ENCODE measurements at regions not wholly inside any gene's neighbourhood (a gene's known extent, or its start where the extent isn't known, plus 50 kb on each side); places are given as distances from the start of the nearest gene placed in this dataset.
A peak's percentile ranks its signal among the peaks of the same experiment; 100 is the strongest.
"Not testable (repeated sequence)": the region's sequence is repeated elsewhere in the genome, so short reads cannot be mapped to it uniquely, and the experiment has no call there.

DNA sequence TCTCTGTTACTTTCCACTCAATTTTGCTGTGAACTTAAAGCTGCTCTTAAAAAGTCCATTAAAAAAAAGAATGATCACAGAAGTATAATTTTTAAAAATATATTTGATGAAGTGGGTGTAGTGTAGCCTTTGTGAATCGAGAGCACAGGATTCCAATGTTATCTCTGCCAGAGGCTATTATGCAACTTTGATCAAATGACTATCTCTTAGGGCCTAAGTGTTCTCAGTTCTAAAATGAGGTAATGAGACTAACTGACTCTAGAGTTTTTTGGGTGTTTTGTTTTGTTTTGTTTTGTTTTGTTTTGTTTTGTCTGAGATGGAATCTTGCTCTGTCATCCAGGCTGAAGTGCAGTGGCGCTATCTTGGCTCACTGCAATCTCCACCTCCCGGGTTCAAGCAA lies 147.5 kb downstream of the FAM72C start:
- H3K36me3 ChIP-seq (ENCODE audit: control insufficient read depth in 4 of 4, insufficient read depth in 4 of 4, low read length in 3 of 4); CTCF ChIA-PET; H3K9me3 ChIP-seq (ENCODE audit: control extremely low read depth in 1 of 5, control insufficient read depth in 4 of 5, insufficient read depth in 2 of 5, low read depth in 1 of 5, low read length in 4 of 5); POLR2A ChIA-PET; H3K4me1 ChIP-seq (ENCODE audit: control extremely low read depth in 1 of 4, control insufficient read depth in 4 of 4, insufficient read depth in 4 of 4, low read length in 3 of 4); H3K4me3 ChIP-seq (ENCODE audit: control insufficient read depth in 1 of 7, extremely low read depth in 1 of 7, insufficient read depth in 4 of 7, low read depth in 2 of 7, low read length in 6 of 7); DNase-seq; H3K27me3 ChIP-seq (replicated peaks in 2 of 5; ENCODE audit: control insufficient read depth in 4 of 5, insufficient read depth in 5 of 5, low read length in 4 of 5); H3K27ac ChIP-seq (ENCODE audit: insufficient read depth in 1 of 2, low read depth in 1 of 2, low read length in 2 of 2, poor library complexity in 1 of 2, severe bottlenecking in 2 of 2): not testable (repeated sequence)
- no CpG with 5 or more reads among the region's 3 CpGs for WGBS (ENCODE audit: insufficient coverage)

DNA sequence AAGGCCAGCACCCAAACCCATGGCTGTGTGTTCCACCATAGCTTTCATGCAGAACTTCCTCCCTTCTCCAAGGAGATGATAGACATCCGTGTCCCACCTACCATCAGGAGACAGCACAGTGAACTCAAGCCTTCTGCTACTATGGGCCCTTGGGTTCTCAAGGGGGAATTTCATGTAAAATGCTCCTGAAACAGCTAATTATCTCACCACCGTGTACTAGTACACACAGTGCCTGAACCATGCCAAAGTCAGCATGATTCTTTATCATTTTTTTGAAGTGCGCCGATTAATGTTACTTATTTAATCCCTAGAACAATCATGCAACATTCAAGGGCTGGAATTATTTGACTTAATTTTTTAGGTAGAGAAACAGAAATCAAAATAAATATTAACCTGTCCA lies 151.7 kb downstream of the FAM72C start:
- H3K27me3 ChIP-seq (replicated peaks in 2 of 5; ENCODE audit: control insufficient read depth in 4 of 5, insufficient read depth in 5 of 5, low read length in 4 of 5); H3K9me3 ChIP-seq (ENCODE audit: control extremely low read depth in 1 of 5, control insufficient read depth in 4 of 5, insufficient read depth in 2 of 5, low read depth in 1 of 5, low read length in 4 of 5); CTCF ChIA-PET; POLR2A ChIA-PET; H3K27ac ChIP-seq (ENCODE audit: insufficient read depth in 1 of 2, low read depth in 1 of 2, low read length in 2 of 2, poor library complexity in 1 of 2, severe bottlenecking in 2 of 2); H3K4me1 ChIP-seq (ENCODE audit: control extremely low read depth in 1 of 4, control insufficient read depth in 4 of 4, insufficient read depth in 4 of 4, low read length in 3 of 4); DNase-seq; H3K36me3 ChIP-seq (ENCODE audit: control insufficient read depth in 4 of 4, insufficient read depth in 4 of 4, low read length in 3 of 4); H3K4me3 ChIP-seq (ENCODE audit: control insufficient read depth in 1 of 7, extremely low read depth in 1 of 7, insufficient read depth in 4 of 7, low read depth in 2 of 7, low read length in 6 of 7): not testable (repeated sequence)
- WGBS (ENCODE audit: insufficient coverage): no CpG with 5 or more reads among the region's 4 CpGs

DNA sequence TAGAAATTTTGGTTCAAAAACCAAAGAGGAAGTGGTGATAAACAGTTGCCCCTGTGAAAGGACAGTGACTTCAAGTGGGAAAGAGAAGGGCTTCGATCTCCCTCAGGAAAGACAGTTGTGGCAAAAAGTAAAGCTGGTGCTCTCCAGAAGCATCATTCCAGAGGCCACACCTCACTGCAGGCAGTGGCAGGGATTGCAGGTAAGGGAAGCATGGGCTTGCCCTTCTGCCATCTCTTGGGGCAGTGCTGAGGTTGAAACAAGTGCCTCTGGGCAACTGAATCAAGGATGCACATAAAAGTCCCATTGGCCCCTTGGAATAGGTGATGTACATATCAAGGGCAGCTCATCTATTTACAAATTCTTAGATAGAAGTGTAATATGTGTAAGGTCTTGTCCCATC lies 155.4 kb downstream of the FAM72C start:
- POLR2A ChIA-PET; H3K4me1 ChIP-seq (ENCODE audit: control extremely low read depth in 1 of 4, control insufficient read depth in 4 of 4, insufficient read depth in 4 of 4, low read length in 3 of 4): not testable (repeated sequence)

DNA sequence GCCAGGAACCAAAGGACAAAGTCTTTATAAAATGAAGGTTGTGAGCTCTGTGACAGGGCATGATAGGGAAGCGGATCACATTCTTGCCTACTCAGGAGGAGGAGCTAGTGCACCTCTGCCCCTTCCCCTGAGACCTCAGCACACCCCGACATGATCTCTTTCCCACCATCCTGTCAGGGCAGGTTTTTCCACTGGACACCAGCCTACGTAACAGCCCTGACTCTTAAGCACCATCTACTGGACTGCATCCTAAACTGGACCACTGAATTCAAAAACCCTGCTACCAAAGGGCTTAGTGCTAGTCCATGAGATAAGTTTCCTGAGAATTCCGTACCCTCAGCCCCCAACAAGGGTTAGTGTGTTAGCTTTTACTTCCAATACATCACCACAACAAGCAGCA lies 166.4 kb downstream of the FAM72C start:
- POLR2A ChIA-PET; H3K4me3 ChIP-seq (ENCODE audit: control insufficient read depth in 1 of 7, extremely low read depth in 1 of 7, insufficient read depth in 4 of 7, low read depth in 2 of 7, low read length in 6 of 7); H3K27ac ChIP-seq (ENCODE audit: insufficient read depth in 1 of 2, low read depth in 1 of 2, low read length in 2 of 2, poor library complexity in 1 of 2, severe bottlenecking in 2 of 2); H3K36me3 ChIP-seq (ENCODE audit: control insufficient read depth in 4 of 4, insufficient read depth in 4 of 4, low read length in 3 of 4); H3K4me1 ChIP-seq (ENCODE audit: control extremely low read depth in 1 of 4, control insufficient read depth in 4 of 4, insufficient read depth in 4 of 4, low read length in 3 of 4); H3K9me3 ChIP-seq (ENCODE audit: control extremely low read depth in 1 of 5, control insufficient read depth in 4 of 5, insufficient read depth in 2 of 5, low read depth in 1 of 5, low read length in 4 of 5); H3K27me3 ChIP-seq (replicated peaks in 2 of 5; ENCODE audit: control insufficient read depth in 4 of 5, insufficient read depth in 5 of 5, low read length in 4 of 5); CTCF ChIA-PET; DNase-seq: not testable (repeated sequence)
- WGBS (ENCODE audit: insufficient coverage): no CpG with 5 or more reads among the region's 4 CpGs

More for the DNA sequence above, 155.4 kb downstream of the FAM72C start:
- DNase-seq; H3K4me3 ChIP-seq (ENCODE audit: control insufficient read depth in 1 of 7, extremely low read depth in 1 of 7, insufficient read depth in 4 of 7, low read depth in 2 of 7, low read length in 6 of 7); CTCF ChIA-PET; H3K9me3 ChIP-seq (ENCODE audit: control extremely low read depth in 1 of 5, control insufficient read depth in 4 of 5, insufficient read depth in 2 of 5, low read depth in 1 of 5, low read length in 4 of 5); H3K36me3 ChIP-seq (ENCODE audit: control insufficient read depth in 4 of 4, insufficient read depth in 4 of 4, low read length in 3 of 4); H3K27ac ChIP-seq (ENCODE audit: insufficient read depth in 1 of 2, low read depth in 1 of 2, low read length in 2 of 2, poor library complexity in 1 of 2, severe bottlenecking in 2 of 2); H3K27me3 ChIP-seq (replicated peaks in 2 of 5; ENCODE audit: control insufficient read depth in 4 of 5, insufficient read depth in 5 of 5, low read length in 4 of 5): not testable (repeated sequence)
- no CpG with 5 or more reads among the region's 1 CpG for WGBS (ENCODE audit: insufficient coverage)

DNA sequence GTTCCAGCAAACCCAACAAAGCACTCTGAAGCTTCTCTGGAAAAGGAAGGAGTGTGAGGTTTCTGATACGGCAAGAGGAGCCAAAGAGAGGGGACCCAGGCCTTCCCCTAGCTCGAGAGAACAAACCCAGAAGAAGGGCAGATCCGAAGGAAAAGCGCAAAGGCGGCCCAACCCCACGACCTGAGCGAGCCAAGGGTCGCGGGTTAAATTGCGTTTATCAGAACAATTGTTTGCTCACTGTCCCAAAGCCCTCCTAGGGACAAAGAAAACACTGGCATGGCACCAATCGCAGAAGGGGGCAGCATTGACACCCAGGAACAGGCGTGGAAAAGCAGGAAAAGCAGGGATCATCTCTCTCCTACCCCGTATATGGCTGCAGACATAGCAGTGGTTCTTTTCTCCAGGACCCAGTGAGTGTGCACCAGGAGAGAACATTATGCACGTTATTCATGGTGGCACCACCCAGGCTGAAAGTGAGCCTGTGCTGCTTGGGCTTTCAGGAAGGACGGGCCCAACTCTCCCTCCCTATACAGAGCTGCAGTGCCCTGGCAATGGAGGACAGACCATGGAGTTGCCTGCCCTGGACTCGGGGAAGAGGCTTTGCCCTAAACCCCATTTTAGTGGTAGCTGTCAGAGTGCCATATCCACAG lies 167.0 kb downstream of the FAM72C start:
- POLR2A ChIA-PET; DNase-seq; H3K27me3 ChIP-seq (replicated peaks in 2 of 5; ENCODE audit: control insufficient read depth in 4 of 5, insufficient read depth in 5 of 5, low read length in 4 of 5); H3K4me1 ChIP-seq (ENCODE audit: control extremely low read depth in 1 of 4, control insufficient read depth in 4 of 4, insufficient read depth in 4 of 4, low read length in 3 of 4); H3K27ac ChIP-seq (ENCODE audit: insufficient read depth in 1 of 2, low read depth in 1 of 2, low read length in 2 of 2, poor library complexity in 1 of 2, severe bottlenecking in 2 of 2); CTCF ChIA-PET; H3K36me3 ChIP-seq (ENCODE audit: control insufficient read depth in 4 of 4, insufficient read depth in 4 of 4, low read length in 3 of 4); H3K9me3 ChIP-seq (ENCODE audit: control extremely low read depth in 1 of 5, control insufficient read depth in 4 of 5, insufficient read depth in 2 of 5, low read depth in 1 of 5, low read length in 4 of 5): not testable (repeated sequence)
- no CpG with 5 or more reads among the region's 16 CpGs for WGBS (ENCODE audit: insufficient coverage)
- H3K4me3 ChIP-seq (ENCODE audit: control insufficient read depth in 1 of 7, extremely low read depth in 1 of 7, insufficient read depth in 4 of 7, low read depth in 2 of 7, low read length in 6 of 7): peak overlapping the region in 2 of 7 experiments; percentile 15 to 64

DNA sequence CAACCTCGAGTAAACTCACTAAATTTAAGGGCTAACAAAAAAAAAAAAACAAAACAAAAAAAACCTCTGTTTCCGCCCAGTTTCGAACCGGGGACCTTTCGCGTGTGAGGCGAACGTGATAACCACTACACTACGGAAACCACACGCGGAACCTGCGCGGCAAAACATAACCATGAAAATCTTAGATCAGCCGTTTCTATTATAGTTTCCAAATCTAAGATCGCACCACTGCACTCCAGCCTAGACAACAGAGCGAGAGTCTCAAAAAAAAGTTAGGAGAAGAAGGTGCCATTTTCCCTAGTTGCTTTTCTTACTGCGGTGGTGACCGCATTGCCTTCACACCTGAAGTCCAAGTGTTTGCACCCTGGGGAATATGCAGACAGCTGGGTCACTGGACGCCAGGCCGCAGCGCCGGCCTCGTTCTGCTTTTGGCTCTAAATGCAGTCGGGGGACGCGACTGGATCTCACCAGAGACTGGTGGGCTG lies 167.8 kb downstream of the FAM72C start:
- H3K27me3 ChIP-seq (replicated peaks in 2 of 5; ENCODE audit: control insufficient read depth in 4 of 5, insufficient read depth in 5 of 5, low read length in 4 of 5); POLR2A ChIA-PET; H3K27ac ChIP-seq (ENCODE audit: insufficient read depth in 1 of 2, low read depth in 1 of 2, low read length in 2 of 2, poor library complexity in 1 of 2, severe bottlenecking in 2 of 2); H3K4me1 ChIP-seq (ENCODE audit: control extremely low read depth in 1 of 4, control insufficient read depth in 4 of 4, insufficient read depth in 4 of 4, low read length in 3 of 4); H3K36me3 ChIP-seq (ENCODE audit: control insufficient read depth in 4 of 4, insufficient read depth in 4 of 4, low read length in 3 of 4); H3K9me3 ChIP-seq (ENCODE audit: control extremely low read depth in 1 of 5, control insufficient read depth in 4 of 5, insufficient read depth in 2 of 5, low read depth in 1 of 5, low read length in 4 of 5); CTCF ChIA-PET: not testable (repeated sequence)
- peak overlapping the region; percentile 43 to 77 (median 67) for H3K4me3 ChIP-seq (ENCODE audit: control insufficient read depth in 1 of 7, extremely low read depth in 1 of 7, insufficient read depth in 4 of 7, low read depth in 2 of 7, low read length in 6 of 7)
- peak in 2 of 3 donors; percentile 58 to 66 for DNase-seq
- no CpG with 5 or more reads among the region's 26 CpGs for WGBS (ENCODE audit: insufficient coverage)

DNA sequence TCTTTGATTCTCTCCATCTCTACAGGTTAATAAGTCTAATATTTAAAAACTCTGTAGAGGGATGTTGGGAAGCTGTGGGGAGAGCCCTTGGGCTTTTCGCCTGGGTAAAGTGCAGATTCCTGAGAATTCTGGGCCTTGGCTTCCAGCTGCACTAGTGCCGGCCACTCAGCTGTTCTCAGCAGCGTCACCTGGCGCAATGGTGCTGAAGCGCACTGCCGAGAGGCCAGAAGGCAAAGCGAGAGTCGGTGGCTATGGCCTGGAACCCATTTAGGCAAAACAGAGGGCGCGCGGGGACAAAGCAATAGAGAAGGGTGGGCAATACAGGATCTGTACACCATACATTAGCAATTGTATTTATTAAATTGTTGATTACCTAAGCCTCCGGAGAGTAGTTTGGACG lies 168.7 kb downstream of the FAM72C start:
- H3K9me3 ChIP-seq (ENCODE audit: control extremely low read depth in 1 of 5, control insufficient read depth in 4 of 5, insufficient read depth in 2 of 5, low read depth in 1 of 5, low read length in 4 of 5); H3K27ac ChIP-seq (ENCODE audit: insufficient read depth in 1 of 2, low read depth in 1 of 2, low read length in 2 of 2, poor library complexity in 1 of 2, severe bottlenecking in 2 of 2); H3K36me3 ChIP-seq (ENCODE audit: control insufficient read depth in 4 of 4, insufficient read depth in 4 of 4, low read length in 3 of 4); H3K4me1 ChIP-seq (ENCODE audit: control extremely low read depth in 1 of 4, control insufficient read depth in 4 of 4, insufficient read depth in 4 of 4, low read length in 3 of 4); H3K27me3 ChIP-seq (replicated peaks in 2 of 5; ENCODE audit: control insufficient read depth in 4 of 5, insufficient read depth in 5 of 5, low read length in 4 of 5); POLR2A ChIA-PET; CTCF ChIA-PET; DNase-seq; H3K4me3 ChIP-seq (ENCODE audit: control insufficient read depth in 1 of 7, extremely low read depth in 1 of 7, insufficient read depth in 4 of 7, low read depth in 2 of 7, low read length in 6 of 7): not testable (repeated sequence)
- no CpG with 5 or more reads among the region's 13 CpGs for WGBS (ENCODE audit: insufficient coverage)

Data from common myeloid progenitor, CD34-positive (primary cell).